Right renal pelvis (tissue), 4 donors: ENCODE measurements at regions not wholly inside any gene's neighbourhood (a gene's known extent, or its start where the extent isn't known, plus 50 kb on each side); places are given as distances from the start of the nearest gene placed in this dataset.

Experiments
- DNase-seq, 4 donors: peaks; one replicate each; pipeline ENCODE4 v3.0.0-alpha.2; 2013; ENCODE audit warnings: low read depth in 4 of 4, low spot score in 3 of 4, missing footprints in 1 of 4

GRCh38 chr4:96301715-96302114 is 461.8 kb downstream of the PDHA2 start:
- no peak for DNase-seq

DNA sequence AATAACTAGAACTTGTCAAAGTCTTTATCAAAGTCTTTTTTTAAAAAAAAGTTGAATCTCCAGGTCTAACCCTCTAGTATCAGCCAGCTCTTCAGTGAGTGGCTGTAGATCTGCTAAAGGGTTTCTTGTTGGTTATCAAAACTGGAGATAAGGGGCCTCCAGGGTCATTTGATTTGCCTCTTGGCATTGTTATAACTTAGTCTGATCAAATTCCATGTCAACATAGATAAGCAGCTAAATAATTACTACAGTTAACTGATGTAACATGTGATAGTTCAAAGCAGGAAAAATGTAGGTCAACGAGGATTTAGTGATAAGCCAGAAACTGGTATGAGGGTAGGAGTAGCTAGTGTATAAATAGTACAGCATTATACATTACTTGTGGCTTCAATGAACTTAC is 465.1 kb downstream of the PDHA2 start:
- no peak for DNase-seq

GRCh38 chr4:96312046-96312685 is 472.3 kb downstream of the PDHA2 start:
- DNase-seq: no peak

DNA sequence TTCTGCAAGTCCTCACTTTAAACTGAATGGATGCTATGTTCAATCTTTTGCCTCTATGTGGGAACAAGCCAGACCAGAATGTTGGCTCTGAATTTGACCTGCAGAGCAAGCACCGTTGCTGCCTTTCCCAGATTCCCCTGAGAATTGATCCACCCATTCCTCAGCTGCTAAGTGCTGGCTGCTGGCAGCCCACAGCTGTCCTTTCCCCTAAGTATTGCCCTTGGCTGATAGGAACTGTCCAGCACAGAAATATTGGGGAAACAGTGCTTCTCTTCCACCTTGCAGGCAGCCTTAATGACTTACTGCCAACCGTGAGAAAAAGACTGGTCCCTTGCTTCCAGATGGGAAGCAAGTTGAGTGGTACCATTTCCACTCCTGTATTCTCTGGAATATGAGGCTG is 475.9 kb downstream of the PDHA2 start:
- no peak for DNase-seq

GRCh38 chr4:96316776-96317175 is 476.9 kb downstream of the PDHA2 start:
- no peak for DNase-seq

DNA sequence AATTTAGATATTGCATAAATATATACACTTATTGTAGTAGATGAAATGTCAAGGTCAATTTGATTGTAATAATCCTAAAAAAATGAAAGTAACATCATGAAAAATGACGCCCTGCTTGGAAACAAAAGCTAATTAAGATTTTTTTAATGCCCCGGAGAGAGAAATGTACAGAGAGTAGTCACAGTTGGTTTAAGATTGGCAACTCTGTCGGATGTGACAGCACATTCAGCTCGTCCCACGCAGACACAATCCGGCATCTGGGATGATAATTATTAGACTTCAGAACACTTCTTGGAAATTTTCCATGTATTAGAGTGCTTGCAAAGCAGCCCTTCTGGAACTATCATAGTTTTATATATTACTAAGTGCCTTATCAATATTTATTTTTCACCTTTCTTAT is 478.0 kb downstream of the PDHA2 start:
- no peak for DNase-seq

- no peak for DNase-seq
These were observed 487.0 kb downstream of the PDHA2 start for GRCh38 chr4:96326846-96327245.

GRCh38 chr4:96342196-96342595 is 502.3 kb downstream of the PDHA2 start:
- no peak for DNase-seq

DNA sequence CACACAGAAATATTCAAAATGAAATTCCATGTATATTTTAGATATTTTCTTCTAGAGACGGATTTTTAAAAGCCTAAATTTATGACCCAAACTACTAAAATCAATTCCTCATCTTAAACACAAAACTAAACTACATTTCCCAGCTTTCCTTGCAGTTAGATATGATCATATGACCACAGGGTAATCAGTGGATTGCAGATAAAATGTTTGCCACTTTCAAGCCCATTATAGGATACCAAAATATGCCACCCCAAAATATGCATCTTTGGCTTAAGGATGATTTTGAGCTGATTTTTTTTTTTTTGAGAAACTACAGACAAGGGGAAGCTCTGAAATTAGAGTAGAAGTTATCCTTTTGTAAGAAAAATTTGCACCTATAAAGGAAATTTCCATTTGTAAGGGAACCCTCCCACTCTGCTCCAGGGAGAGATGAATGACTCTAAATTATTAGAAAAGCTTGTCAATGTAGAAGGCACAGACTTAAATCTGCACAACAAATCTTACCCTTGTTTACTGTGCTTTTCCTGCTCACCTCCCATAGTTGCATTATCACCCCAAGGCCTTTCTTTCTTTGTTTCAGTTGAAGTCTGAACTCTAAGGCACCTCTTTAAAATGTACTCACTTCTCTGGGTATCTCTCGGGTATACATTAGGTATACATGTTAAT is 503.0 kb downstream of the PDHA2 start:
- DNase-seq: no peak

- DNase-seq: no peak
These were observed 503.9 kb downstream of the PDHA2 start for GRCh38 chr4:96343836-96344235.

DNA sequence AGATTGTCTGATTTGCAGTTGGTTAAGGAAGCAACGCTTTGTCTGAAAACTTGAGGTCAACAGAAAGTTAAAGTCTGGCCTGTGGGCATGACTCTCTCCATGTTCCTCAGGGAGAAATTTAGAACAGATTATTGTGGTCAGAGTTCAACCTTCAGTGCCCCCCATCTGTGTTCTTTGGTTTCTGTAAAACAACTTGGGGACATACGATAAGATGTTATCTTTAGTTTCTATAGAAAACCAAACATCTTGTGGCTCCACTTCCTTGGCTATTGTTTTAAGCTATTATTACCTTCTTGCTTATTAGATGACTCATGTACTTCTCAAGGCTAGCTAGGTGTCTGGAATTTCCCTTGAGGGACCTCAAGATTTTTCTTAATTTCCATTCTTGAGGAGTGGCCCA is 507.7 kb downstream of the PDHA2 start:
- no peak for DNase-seq

- DNase-seq: no peak
These were observed 512.2 kb downstream of the PDHA2 start for GRCh38 chr4:96352051-96352517.

GRCh38 chr4:96354036-96354712 is 514.3 kb downstream of the PDHA2 start:
- no peak for DNase-seq

GRCh38 chr4:96355414-96355813 is 515.5 kb downstream of the PDHA2 start:
- no peak for DNase-seq

DNA sequence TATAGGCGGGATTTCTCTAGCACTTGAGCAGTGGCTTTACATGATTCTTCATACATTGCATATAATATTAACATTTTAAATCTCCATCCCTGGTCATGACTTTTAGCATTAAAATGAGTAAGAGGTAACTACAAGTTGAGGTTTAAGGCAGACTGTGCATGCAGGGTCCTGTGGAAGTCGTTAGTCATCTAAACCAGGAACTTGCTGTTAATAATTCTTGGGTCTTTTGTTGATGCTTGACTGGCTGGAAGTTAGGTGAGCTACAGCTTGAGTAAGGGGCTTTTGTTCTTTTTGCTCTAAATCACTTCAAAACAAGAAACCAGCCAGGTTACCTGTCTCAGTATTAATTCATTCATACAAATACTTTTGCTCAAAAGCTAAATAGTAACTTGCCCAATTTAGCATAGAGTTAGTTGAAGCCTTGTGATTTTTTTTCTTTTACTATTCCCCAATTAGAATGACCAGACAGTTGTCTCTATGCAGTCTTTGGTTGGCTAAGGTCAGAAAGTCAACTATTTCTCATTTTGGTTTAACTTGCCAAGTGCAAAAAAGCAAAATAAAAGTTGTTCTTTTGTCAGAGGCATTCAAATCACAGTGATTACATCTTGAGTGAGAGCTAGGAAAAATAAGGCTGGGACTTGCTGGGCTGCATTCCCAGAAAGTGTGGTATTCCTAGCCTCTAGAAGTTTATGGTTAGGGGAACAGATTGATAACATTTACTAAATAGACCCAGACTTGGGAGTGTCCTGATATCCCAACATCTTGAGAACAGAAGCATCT is 516.9 kb downstream of the PDHA2 start:
- DNase-seq: peak in 1 of 4 donors; percentile 19

GRCh38 chr4:96366632-96367031 is 526.7 kb downstream of the PDHA2 start:
- DNase-seq: no peak

- no peak for DNase-seq
These were observed 535.5 kb downstream of the PDHA2 start for GRCh38 chr4:96375367-96375766.

DNA sequence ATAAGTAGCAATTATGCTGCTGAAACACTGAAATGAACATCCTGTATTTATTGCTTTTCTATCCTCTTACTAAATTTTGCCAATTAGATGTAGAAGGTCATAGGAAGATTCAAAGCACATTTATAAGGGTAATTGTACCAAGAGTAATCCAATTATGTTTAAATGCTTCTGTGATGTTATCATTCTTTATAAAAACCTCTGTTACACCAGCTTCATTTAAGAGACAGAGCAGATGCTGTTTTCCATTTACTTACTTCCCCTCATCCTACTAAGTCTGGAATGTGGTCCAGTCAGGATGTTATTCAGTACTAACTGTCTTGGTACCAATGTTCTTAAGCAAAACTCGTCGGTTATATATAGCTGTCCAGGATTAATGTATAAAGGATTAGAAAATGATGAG is 539.6 kb downstream of the PDHA2 start:
- no peak for DNase-seq

- DNase-seq: no peak
These were observed 540.2 kb downstream of the PDHA2 start for GRCh38 chr4:96380106-96380505.

DNA sequence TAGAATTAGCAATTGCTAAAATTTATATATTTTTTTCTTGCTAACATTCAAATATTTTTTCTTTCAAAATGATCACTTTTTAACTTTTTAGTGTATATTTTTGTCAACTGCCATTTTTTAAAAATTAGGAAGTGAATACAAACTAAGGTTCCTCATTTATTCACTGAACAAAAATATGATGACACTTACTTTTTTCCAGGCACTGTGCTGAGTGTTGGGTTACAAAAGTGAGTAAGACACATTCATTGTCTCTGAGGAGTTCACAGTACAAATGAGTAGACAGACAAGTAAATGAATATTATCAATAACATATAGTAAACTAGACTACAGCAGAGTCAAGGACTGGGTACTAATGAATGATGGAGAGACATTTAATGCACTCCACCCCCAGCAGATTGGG is 543.5 kb downstream of the PDHA2 start:
- DNase-seq: no peak

DNA sequence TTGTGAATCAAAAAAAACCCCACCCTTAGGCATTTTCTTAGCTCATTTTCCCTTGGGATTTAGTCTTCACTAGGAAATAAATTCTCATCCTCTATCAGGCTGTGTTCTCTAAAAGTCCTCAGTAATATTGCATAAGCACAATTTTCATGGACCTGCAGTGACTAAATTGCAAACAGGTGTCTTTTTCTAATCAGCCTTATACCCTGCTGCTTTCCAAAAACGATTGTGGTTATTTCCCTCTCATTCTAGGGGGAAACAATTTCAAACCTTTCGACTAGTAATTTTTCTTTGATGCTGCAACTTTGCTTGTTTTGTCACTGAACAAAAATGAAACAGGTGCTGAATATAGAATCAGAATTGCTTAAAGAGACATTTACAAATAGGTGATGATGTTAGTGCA is 549.9 kb downstream of the PDHA2 start:
- DNase-seq: no peak
